Mesendoderm (in vitro differentiated cells): ENCODE measurements at regions not wholly inside any gene's neighbourhood (a gene's known extent, or its start where the extent isn't known, plus 50 kb on each side); places are given as distances from the start of the nearest gene placed in this dataset.

Experiments used
- DNase-seq: peaks from one replicate; pipeline ENCODE4 v3.0.0; 2013
- H2AK5ac ChIP-seq: 2 replicates; pipeline ENCODE4 v1.6.1; 2013; ENCODE audit warnings: low read length, inconsistent platforms
- H2BK120ac ChIP-seq: 2 replicates; pipeline ENCODE4 v1.6.1; 2013; ENCODE audit warnings: low read depth, mild to moderate bottlenecking, low read length, moderate library complexity, mixed read lengths
- H2BK15ac ChIP-seq: replicated peaks from 2 replicates; pipeline ENCODE4 v1.6.1; 2013; ENCODE audit warnings: low read depth, mild to moderate bottlenecking, moderate library complexity
- H2BK5ac ChIP-seq: 2 replicates; pipeline ENCODE4 v1.6.1; 2013; ENCODE audit warnings: low read length, inconsistent platforms
- H3K18ac ChIP-seq: 2 replicates; pipeline ENCODE4 v1.6.1; 2013; ENCODE audit warnings: mild to moderate bottlenecking, low read length, mixed read lengths
- H3K23ac ChIP-seq: one replicate; pipeline ENCODE4 v1.6.1; 2013; ENCODE audit warnings: low read length
- H3K27ac ChIP-seq: 2 replicates; pipeline ENCODE4 v1.5.1; 2013; ENCODE audit warnings: low read depth, mild to moderate bottlenecking, inconsistent platforms, low read length, moderate library complexity
- H3K27me3 ChIP-seq: 2 replicates; pipeline ENCODE4 v1.6.1; 2013; ENCODE audit warnings: low read length, control low read depth, mild to moderate bottlenecking, inconsistent platforms; ENCODE audit not compliant: insufficient read depth, poor library complexity
- H3K36me3 ChIP-seq: 2 replicates; pipeline ENCODE4 v1.6.1; 2013; ENCODE audit warnings: low read length, inconsistent platforms; ENCODE audit not compliant: control insufficient read depth, insufficient read depth
- H3K4ac ChIP-seq: one replicate; pipeline ENCODE4 v1.6.1; 2013; ENCODE audit warnings: low read depth, mild to moderate bottlenecking, low read length, moderate library complexity
- H3K4me1 ChIP-seq: 2 replicates; pipeline ENCODE4 v1.6.1; 2013; ENCODE audit warnings: low read depth, low read length, inconsistent platforms; ENCODE audit not compliant: control insufficient read depth
- H3K4me2 ChIP-seq: 2 replicates; pipeline ENCODE4 v1.6.1; 2013; ENCODE audit warnings: low read length
- H3K4me3 ChIP-seq: 2 replicates; pipeline ENCODE4 v1.5.1; 2013; ENCODE audit warnings: mild to moderate bottlenecking, low read length
- H3K56ac ChIP-seq: one replicate; pipeline ENCODE4 v1.6.1; 2013; ENCODE audit warnings: low read length
- H3K79me1 ChIP-seq: 2 replicates; pipeline ENCODE4 v1.6.1; 2013; ENCODE audit warnings: low read length, inconsistent platforms
- H3K79me2 ChIP-seq: 2 replicates; pipeline ENCODE4 v1.6.1; 2013; ENCODE audit warnings: mild to moderate bottlenecking, low read length; ENCODE audit not compliant: control insufficient read depth, insufficient read depth
- H3K9ac ChIP-seq: 2 replicates; pipeline ENCODE4 v1.6.1; 2013; ENCODE audit warnings: low read length, inconsistent platforms
- H4K5ac ChIP-seq: one replicate; pipeline ENCODE4 v1.6.1; 2013; ENCODE audit warnings: low read length
- H4K8ac ChIP-seq: one replicate; pipeline ENCODE4 v1.6.1; 2013; ENCODE audit warnings: low read depth, mild to moderate bottlenecking, control low read depth, low read length, moderate library complexity
- WGBS: extraction: QIAGEN DNeasy Blood & Tissue Kit; methylation state at CpG from one replicate; pipeline ENCODE4 v1.1.7; 2013; ENCODE audit warnings: low lambda C conversion rate, missing lambda C conversion rate; ENCODE audit not compliant: insufficient coverage; ENCODE audit errors: extremely low coverage; 5-methylcytosine and 5-hydroxymethylcytosine counted together

GRCh38 chr12:111076611-111077451 lies 156.5 kb upstream of the MYL2 start:
- no peak for DNase-seq
- no peak overlapping the region for H2BK5ac ChIP-seq
- H2BK15ac ChIP-seq, result no peak overlapping the region
- no peak overlapping the region for H3K4ac ChIP-seq
- no peak overlapping the region for H3K56ac ChIP-seq
- H3K27me3 ChIP-seq, result no peaks in the 10 kb centered on the region
- no peak overlapping the region for H3K23ac ChIP-seq
- no peak overlapping the region for H4K8ac ChIP-seq
- no peak overlapping the region for H3K18ac ChIP-seq
- H4K5ac ChIP-seq, result no peak overlapping the region
- WGBS, result no CpG with 5 or more reads among the region's 23 CpGs
- H2AK5ac ChIP-seq, result no peak overlapping the region
- no peak overlapping the region for H3K27ac ChIP-seq
- no peaks in the 10 kb centered on the region for H3K79me2 ChIP-seq
- H3K4me1 ChIP-seq, result no peaks in the 10 kb centered on the region
- H3K36me3 ChIP-seq, result no peaks in the 10 kb centered on the region
- no peak overlapping the region for H3K4me3 ChIP-seq
- no peak overlapping the region for H3K4me2 ChIP-seq
- no peak overlapping the region for H3K9ac ChIP-seq
- H3K79me1 ChIP-seq, result peaks cover 2% of the 10 kb centered on the region
- H2BK120ac ChIP-seq, result no peak overlapping the region

DNA sequence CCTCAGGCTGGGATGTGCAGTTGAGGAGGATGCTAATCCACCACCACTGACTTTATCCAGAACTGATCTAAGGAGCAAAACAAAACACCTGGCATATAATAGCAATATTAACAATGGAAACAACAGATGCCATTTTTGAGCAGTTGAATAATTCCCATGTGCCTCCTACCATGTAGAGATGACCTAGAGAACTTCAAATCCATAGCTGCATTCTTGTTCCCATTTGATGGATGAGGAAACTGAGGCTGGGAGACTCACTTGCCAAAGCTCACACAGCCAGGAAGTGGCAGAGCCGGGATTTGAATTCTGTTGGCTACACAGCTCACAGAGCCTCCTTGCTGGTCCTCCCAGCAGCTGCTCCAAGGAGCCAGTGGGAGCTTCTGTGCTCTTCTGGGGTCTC lies 155.8 kb upstream of the MYL2 start:
- Histone ChIP-seq H3K18ac (no peak overlapping the region), H3K4me3 (no peak overlapping the region), H4K8ac (no peak overlapping the region), H3K27ac (no peak overlapping the region), H3K9ac (no peak overlapping the region), H3K27me3 (no peaks in the 10 kb centered on the region), H2BK15ac (no peak overlapping the region), H3K79me1 (peaks cover 2% of the 10 kb centered on the region), H3K56ac (no peak overlapping the region), H3K23ac (no peak overlapping the region), H3K4ac (no peak overlapping the region), H3K36me3 (no peaks in the 10 kb centered on the region), H2BK120ac (no peak overlapping the region), H3K4me1 (no peaks in the 10 kb centered on the region), H2BK5ac (no peak overlapping the region), H3K4me2 (no peak overlapping the region), H4K5ac (no peak overlapping the region), H2AK5ac (no peak overlapping the region), H3K79me2 (no peaks in the 10 kb centered on the region)
- no CpG with 5 or more reads among the region's 1 CpG for WGBS
- no peak for DNase-seq

DNA sequence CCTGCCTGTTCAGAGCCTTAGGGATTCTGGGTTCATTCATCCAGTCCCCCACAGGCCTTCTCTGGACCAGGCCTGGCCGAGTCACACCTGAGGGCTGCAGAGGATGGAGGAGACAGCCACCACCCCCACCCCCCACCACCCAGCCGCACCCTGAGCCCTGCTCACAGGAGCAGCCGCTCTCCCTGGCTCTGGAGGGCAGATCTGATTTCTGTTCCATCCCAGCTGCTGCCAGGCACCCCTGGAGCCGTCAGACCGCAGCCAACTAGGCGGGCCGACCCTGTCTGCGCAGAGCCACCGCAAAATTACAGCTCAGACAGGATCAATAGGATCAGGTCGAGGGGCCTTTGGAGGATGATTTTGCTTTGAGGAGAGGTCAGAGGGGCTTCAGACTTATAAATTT lies 154.6 kb upstream of the MYL2 start:
- no peak overlapping the region for H3K56ac ChIP-seq
- no peak for DNase-seq
- WGBS, result no CpG with 5 or more reads among the region's 10 CpGs
- H3K4me2 ChIP-seq, result no peak overlapping the region
- H3K79me2 ChIP-seq, result no peaks in the 10 kb centered on the region
- H3K4me1 ChIP-seq, result no peaks in the 10 kb centered on the region
- no peak overlapping the region for H4K8ac ChIP-seq
- H3K27me3 ChIP-seq, result no peaks in the 10 kb centered on the region
- no peak overlapping the region for H2BK120ac ChIP-seq
- H3K23ac ChIP-seq, result no peak overlapping the region
- H2BK15ac ChIP-seq, result no peak overlapping the region
- no peaks in the 10 kb centered on the region for H3K36me3 ChIP-seq
- H3K4me3 ChIP-seq, result no peak overlapping the region
- no peak overlapping the region for H3K4ac ChIP-seq
- H4K5ac ChIP-seq, result no peak overlapping the region
- H3K79me1 ChIP-seq, result peaks cover 2% of the 10 kb centered on the region
- H3K18ac ChIP-seq, result no peak overlapping the region
- no peak overlapping the region for H2BK5ac ChIP-seq
- no peak overlapping the region for H3K27ac ChIP-seq
- H3K9ac ChIP-seq, result no peak overlapping the region
- H2AK5ac ChIP-seq, result no peak overlapping the region

DNA sequence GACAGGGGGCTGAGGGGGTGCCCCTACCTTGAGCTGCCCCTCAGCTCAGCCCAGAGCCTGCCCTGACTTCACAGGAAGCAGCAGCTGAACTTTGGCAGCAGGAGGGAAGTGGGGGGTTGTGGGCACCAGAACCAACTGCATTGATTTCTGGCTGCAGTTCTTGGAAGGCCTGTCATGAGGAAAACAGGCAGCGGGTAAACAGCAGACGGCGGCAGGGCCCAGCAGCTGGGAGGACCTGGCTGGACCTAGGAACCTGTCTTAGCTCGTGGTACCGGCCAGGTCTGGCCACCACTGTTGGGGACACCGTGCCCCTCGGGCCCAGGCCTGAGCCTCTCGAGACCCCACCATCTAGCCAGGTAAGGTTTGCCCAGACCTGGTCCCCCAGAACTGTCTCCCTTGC lies 154.2 kb upstream of the MYL2 start:
- H3K4me1 ChIP-seq, result no peaks in the 10 kb centered on the region
- no peaks in the 10 kb centered on the region for H3K36me3 ChIP-seq
- no peak overlapping the region for H3K9ac ChIP-seq
- no peak overlapping the region for H3K4ac ChIP-seq
- no peak overlapping the region for H2BK5ac ChIP-seq
- H3K18ac ChIP-seq, result no peak overlapping the region
- no peak overlapping the region for H2BK120ac ChIP-seq
- no peak overlapping the region for H2BK15ac ChIP-seq
- no peak for DNase-seq
- no peak overlapping the region for H3K56ac ChIP-seq
- WGBS, result no CpG with 5 or more reads among the region's 8 CpGs
- no peaks in the 10 kb centered on the region for H3K79me1 ChIP-seq
- H4K5ac ChIP-seq, result no peak overlapping the region
- no peak overlapping the region for H3K23ac ChIP-seq
- no peaks in the 10 kb centered on the region for H3K27me3 ChIP-seq
- H3K4me2 ChIP-seq, result no peak overlapping the region
- no peak overlapping the region for H3K4me3 ChIP-seq
- H4K8ac ChIP-seq, result no peak overlapping the region
- no peak overlapping the region for H2AK5ac ChIP-seq
- no peaks in the 10 kb centered on the region for H3K79me2 ChIP-seq
- H3K27ac ChIP-seq, result no peak overlapping the region

DNA sequence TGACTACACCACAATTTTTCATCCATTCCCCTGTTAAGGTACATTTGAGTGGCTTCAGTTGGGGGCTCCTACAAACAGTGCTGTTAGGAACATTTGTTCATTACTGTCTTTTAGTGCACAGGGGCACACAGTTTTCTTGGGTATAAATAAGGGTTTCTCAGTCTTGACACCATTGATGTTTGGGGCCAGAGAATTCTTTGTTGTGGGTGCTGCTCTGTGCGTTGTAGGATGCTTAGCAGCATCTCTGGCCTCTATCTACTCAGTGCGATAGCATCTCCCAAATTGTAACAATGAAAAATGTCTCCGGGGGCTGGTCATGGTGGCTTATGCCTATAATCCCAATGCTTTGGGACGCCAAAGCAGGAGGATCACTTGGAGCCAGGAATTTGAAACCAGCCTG lies 153.0 kb upstream of the MYL2 start:
- no peak for DNase-seq
- no peak overlapping the region for H3K56ac ChIP-seq

DNA sequence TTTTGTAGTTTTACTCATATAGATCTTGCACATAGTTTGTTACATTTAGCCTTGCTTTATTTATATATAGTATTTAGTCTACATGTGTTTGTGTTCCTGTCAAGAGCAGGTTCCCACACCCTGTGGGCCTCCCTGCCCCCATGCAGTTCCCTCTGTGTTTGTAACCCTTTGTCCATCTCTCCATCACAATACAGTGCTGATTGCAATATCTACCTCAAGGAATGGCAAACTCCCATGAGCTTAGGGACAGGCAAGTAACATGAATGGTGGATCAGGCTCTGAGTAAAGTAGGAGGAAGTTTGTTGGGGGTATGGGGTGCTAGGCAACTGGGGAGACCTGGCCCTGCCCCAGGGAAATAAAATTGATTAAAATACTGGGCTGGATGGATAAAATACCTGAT lies 151.9 kb upstream of the MYL2 start:
- Histone ChIP-seq H3K4ac (no peak overlapping the region), H2AK5ac (no peak overlapping the region), H3K27ac (no peak overlapping the region), H3K27me3 (no peaks in the 10 kb centered on the region), H3K79me1 (no peaks in the 10 kb centered on the region), H3K18ac (no peak overlapping the region), H3K56ac (no peak overlapping the region), H3K23ac (no peak overlapping the region), H2BK5ac (no peak overlapping the region), H3K4me1 (no peaks in the 10 kb centered on the region), H3K36me3 (no peaks in the 10 kb centered on the region), H3K4me2 (no peak overlapping the region), H2BK15ac (no peak overlapping the region), H4K8ac (no peak overlapping the region), H2BK120ac (no peak overlapping the region), H4K5ac (no peak overlapping the region), H3K9ac (no peak overlapping the region), H3K4me3 (no peak overlapping the region), H3K79me2 (no peaks in the 10 kb centered on the region)
- no peak for DNase-seq

More for the DNA sequence above, 153.0 kb upstream of the MYL2 start:
- no peak overlapping the region for H3K23ac ChIP-seq
- WGBS, result no CpG with 5 or more reads among the region's 4 CpGs
- no peak overlapping the region for H4K8ac ChIP-seq
- no peak overlapping the region for H2BK5ac ChIP-seq
- no peak overlapping the region for H2BK120ac ChIP-seq
- H3K27ac ChIP-seq, result no peak overlapping the region
- no peaks in the 10 kb centered on the region for H3K36me3 ChIP-seq
- no peaks in the 10 kb centered on the region for H3K27me3 ChIP-seq
- no peak overlapping the region for H3K9ac ChIP-seq
- no peak overlapping the region for H2BK15ac ChIP-seq
- H2AK5ac ChIP-seq, result no peak overlapping the region
- no peak overlapping the region for H3K18ac ChIP-seq
- H3K79me1 ChIP-seq, result no peaks in the 10 kb centered on the region
- no peaks in the 10 kb centered on the region for H3K79me2 ChIP-seq
- H3K4ac ChIP-seq, result no peak overlapping the region
- H4K5ac ChIP-seq, result no peak overlapping the region
- no peak overlapping the region for H3K4me3 ChIP-seq
- no peak overlapping the region for H3K4me2 ChIP-seq
- no peaks in the 10 kb centered on the region for H3K4me1 ChIP-seq
